IMR-90 (cell line): ENCODE measurements at regions not wholly inside any gene's neighbourhood (a gene's known extent, or its start where the extent isn't known, plus 50 kb on each side); places are given as distances from the start of the nearest gene placed in this dataset.

Experiments
- ATAC-seq: fragments of 200-7000 bp; cut with Tn5 transposase; 2 replicates; pipeline ENCODE4 v1.9.1; 2020; ENCODE audit warnings: low read depth, mild to moderate bottlenecking, moderate library complexity
- BruUV-seq: library from RNA; stranded (reverse); fragments of 400-500 nt; replicated peaks from 2 replicates; lab custom pipeline; 2021; lab: Mats Ljungman, UMichigan
- CTCF ChIA-PET: fragments of 300-600 bp; formaldehyde crosslinking; extraction: SDS; loops from one replicate; lab custom pipeline; 2021; ENCODE audit warnings: antibody characterized with exemption; lab: Yijun Ruan, JAX
- POLR2A ChIA-PET: fragments of 300-600 bp; sonication (Branson Sonifier 250); formaldehyde crosslinking; loops from one replicate; lab custom pipeline; 2022; ENCODE audit warnings: antibody characterized with exemption; ENCODE audit not compliant: unreplicated experiment; lab: Charles Lee
- DNase-seq: peaks from one replicate; pipeline ENCODE4 v3.0.0; 2013
- H2AFZ ChIP-seq: replicated peaks from 2 replicates; pipeline ENCODE3; 2013; ENCODE audit warnings: low read length, mild to moderate bottlenecking; ENCODE audit not compliant: poor library complexity
- H2AK5ac ChIP-seq: 2 replicates; pipeline ENCODE4 v1.6.1; 2013; ENCODE audit warnings: low read depth, low read length, inconsistent platforms
- H2AK9ac ChIP-seq: replicated peaks from 2 replicates; pipeline ENCODE3; 2013; ENCODE audit warnings: mild to moderate bottlenecking, low read depth, low read length, moderate library complexity; ENCODE audit not compliant: poor library complexity
- H2BK120ac ChIP-seq: 2 replicates; pipeline ENCODE4 v1.6.1; 2013; ENCODE audit warnings: low read depth, low read length, inconsistent platforms
- H2BK15ac ChIP-seq: 3 replicates; pipeline ENCODE4 v1.6.1; 2013; ENCODE audit warnings: low read depth, low read length, inconsistent platforms
- H2BK20ac ChIP-seq: 2 replicates; pipeline ENCODE4 v1.6.1; 2013; ENCODE audit warnings: low read depth, mild to moderate bottlenecking, inconsistent platforms, low read length, moderate library complexity
- H2BK5ac ChIP-seq: 2 replicates; pipeline ENCODE4 v1.6.1; 2013; ENCODE audit warnings: mild to moderate bottlenecking, low read depth, low read length, inconsistent platforms; ENCODE audit not compliant: poor library complexity, severe bottlenecking
- H3K14ac ChIP-seq: replicated peaks from 2 replicates; pipeline ENCODE4 v1.6.1; 2013; ENCODE audit warnings: low read depth, low read length, inconsistent platforms
- H3K18ac ChIP-seq: 2 replicates; pipeline ENCODE4 v1.6.1; 2013; ENCODE audit warnings: low read depth, low read length, control low read depth
- H3K23ac ChIP-seq: 2 replicates; pipeline ENCODE4 v1.6.1; 2013; ENCODE audit warnings: low read depth, low read length, inconsistent platforms
- H3K27ac ChIP-seq: 2 replicates; pipeline ENCODE4 v1.5.1; 2013; ENCODE audit warnings: mild to moderate bottlenecking, control low read depth, low read length; ENCODE audit not compliant: insufficient read depth
- H3K27me3 ChIP-seq: 2 replicates; pipeline ENCODE4 v1.6.1; 2013; ENCODE audit warnings: low read length; ENCODE audit not compliant: control insufficient read depth, insufficient read depth
- H3K36me3 ChIP-seq: 2 replicates; pipeline ENCODE4 v1.6.1; 2013; ENCODE audit warnings: low read length, mixed read lengths; ENCODE audit not compliant: control insufficient read depth, insufficient read depth
- H3K4ac ChIP-seq: 2 replicates; pipeline ENCODE4 v1.6.1; 2013; ENCODE audit warnings: low read depth, low read length, inconsistent platforms
- H3K4me1 ChIP-seq: 2 replicates; pipeline ENCODE4 v1.6.1; 2013; ENCODE audit warnings: low read length, mixed read lengths; ENCODE audit not compliant: control insufficient read depth, insufficient read depth
- H3K4me2 ChIP-seq: 2 replicates; pipeline ENCODE4 v1.6.1; 2013; ENCODE audit warnings: low read depth, mild to moderate bottlenecking, control low read depth, low read length, moderate library complexity
- H3K4me3 ChIP-seq: 2 replicates; pipeline ENCODE4 v1.5.1; 2013; ENCODE audit warnings: low read depth, mild to moderate bottlenecking, control low read depth, low read length, moderate library complexity; ENCODE audit not compliant: insufficient read depth
- H3K56ac ChIP-seq: 2 replicates; pipeline ENCODE4 v1.6.1; 2013; ENCODE audit warnings: low read length, inconsistent platforms; ENCODE audit not compliant: insufficient read depth; ENCODE audit errors: extremely low read depth
- H3K79me1 ChIP-seq, 2 experiments: 2 replicates each; pipeline ENCODE4 v1.6.1; 2013; ENCODE audit warnings: low read length in 2 of 2, inconsistent platforms in 1 of 2, low read depth in 1 of 2
- H3K9ac ChIP-seq: 2 replicates; pipeline ENCODE4 v1.6.1; 2013; ENCODE audit warnings: low read depth, low read length, control low read depth
- H3K9me1 ChIP-seq: 2 replicates; pipeline ENCODE4 v1.6.1; 2013; ENCODE audit warnings: low read length, inconsistent platforms; ENCODE audit not compliant: insufficient read depth
- H3K9me3 ChIP-seq: 2 replicates; pipeline ENCODE4 v1.6.1; 2013; ENCODE audit warnings: low read length; ENCODE audit not compliant: control insufficient read depth, insufficient read depth
- H4K20me1 ChIP-seq: 2 replicates; pipeline ENCODE4 v1.6.1; 2013; ENCODE audit warnings: low read length, inconsistent platforms; ENCODE audit not compliant: insufficient read depth
- H4K5ac ChIP-seq: 2 replicates; pipeline ENCODE4 v1.6.1; 2013; ENCODE audit warnings: mild to moderate bottlenecking, low read depth, low read length, control low read depth
- H4K8ac ChIP-seq, 2 experiments: 2 replicates each; pipeline ENCODE4 v1.6.1; 2013; ENCODE audit warnings: low read depth in 2 of 2, low read length in 2 of 2, control low read depth in 1 of 2, inconsistent platforms in 1 of 2
- H4K91ac ChIP-seq: 2 replicates; pipeline ENCODE4 v1.6.1; 2013; ENCODE audit warnings: low read depth, low read length, inconsistent platforms; ENCODE audit not compliant: insufficient read depth
- BHLHE40 ChIP-seq: fragments of 150-350 bp; IDR thresholded peaks from 2 replicates; pipeline ENCODE4 v1.6.1; 2016; ENCODE audit warnings: mild to moderate bottlenecking, low read depth, low read length
- CEBPB ChIP-seq: IDR thresholded peaks from 2 replicates; pipeline ENCODE4 v1.6.1; 2012; ENCODE audit warnings: low read depth, low read length, improper control_type of control experiment
- CHD1 ChIP-seq: IDR thresholded peaks from 2 replicates; pipeline ENCODE4 v1.6.1; 2012; ENCODE audit warnings: low read depth, low read length, improper control_type of control experiment
- FOS ChIP-seq: fragments of 150-350 bp; IDR thresholded peaks from 2 replicates; pipeline ENCODE4 v1.6.1; 2016; ENCODE audit warnings: low read depth, low read length
- MAFK ChIP-seq: IDR thresholded peaks from 2 replicates; pipeline ENCODE4 v1.6.1; 2012; ENCODE audit warnings: low read depth, low read length, improper control_type of control experiment
- MAZ ChIP-seq: IDR thresholded peaks from 2 replicates; pipeline ENCODE4 v1.6.1; 2012; ENCODE audit warnings: low read depth, mild to moderate bottlenecking, low read length, improper control_type of control experiment, moderate library complexity, borderline replicate concordance
- MXI1 ChIP-seq: IDR thresholded peaks from 2 replicates; pipeline ENCODE4 v1.6.1; 2012; ENCODE audit warnings: low read depth, mild to moderate bottlenecking, low read length, moderate library complexity, borderline replicate concordance
- NFE2L2 ChIP-seq: fragments of 150-350 bp; IDR thresholded peaks from 2 replicates; pipeline ENCODE4 v1.6.1; 2016; ENCODE audit warnings: low read depth, mild to moderate bottlenecking, low read length
- POLR2A ChIP-seq: IDR thresholded peaks from 2 replicates; pipeline ENCODE4 v1.6.1; 2012; ENCODE audit warnings: mild to moderate bottlenecking, low read depth, low read length
- RAD21 ChIP-seq: IDR thresholded peaks from 2 replicates; pipeline ENCODE4 v1.6.1; 2012; ENCODE audit warnings: low read length, improper control_type of control experiment
- RCOR1 ChIP-seq: IDR thresholded peaks from 2 replicates; pipeline ENCODE4 v1.6.1; 2012; ENCODE audit warnings: mild to moderate bottlenecking, low read length, improper control_type of control experiment; ENCODE audit not compliant: insufficient replicate concordance
- RFX5 ChIP-seq: IDR thresholded peaks from 2 replicates; pipeline ENCODE4 v1.8.0; 2012; ENCODE audit warnings: low read depth, mild to moderate bottlenecking, low read length, moderate library complexity
- SMC3 ChIP-seq: fragments of 150-350 bp; IDR thresholded peaks from 2 replicates; pipeline ENCODE4 v1.6.1; 2016; ENCODE audit warnings: low read depth, mild to moderate bottlenecking, antibody characterized with exemption, low read length, moderate library complexity
- WGBS, 2 experiments: methylation state at CpG; one replicate each; pipeline versions ENCODE4 v1.1.5 to v1.1.7; 2013; ENCODE audit warnings: missing lambda C conversion rate in 2 of 2; ENCODE audit not compliant: insufficient read length in 1 of 2; ENCODE audit errors: extremely low coverage in 2 of 2; 5-methylcytosine and 5-hydroxymethylcytosine counted together
- dilution Hi-C: fragments of 300-500 bp; cut with HindIII; formaldehyde crosslinking; loops from one replicate; pipeline ENCODE4 v1.14.3; 2018; ENCODE audit warnings: low sequenced_read_pairs; ENCODE audit not compliant: unreplicated experiment
- in situ Hi-C: fragments of 300-500 bp; cut with MboI; formaldehyde crosslinking; loops from 3 replicates; pipeline ENCODE4 v1.14.3; 2019; ENCODE audit warnings: low sequenced_read_pairs, inconsistent platforms, mixed read lengths
- intact Hi-C: fragments of 100-400 bp; cut with micrococcal nuclease; formaldehyde crosslinking; loops from 2 replicates; pipeline ENCODE4 v1.10.0; 2022
- TF ChIP-seq, protein P1 (sequence below): fragments of 150-350 bp; IDR thresholded peaks from 2 replicates; pipeline ENCODE4 v1.6.1; 2016; ENCODE audit warnings: low read depth, mild to moderate bottlenecking, low read length, moderate library complexity, borderline replicate concordance
- TF ChIP-seq, protein P2 (sequence below): conservative IDR thresholded peaks from 2 replicates; pipeline ENCODE4 v1.5.1; 2012; ENCODE audit warnings: mild to moderate bottlenecking, low read depth, low read length, improper control_type of control experiment
- TF ChIP-seq, protein P3 (sequence below): fragments of 150-350 bp; IDR thresholded peaks from 2 replicates; pipeline ENCODE4 v1.6.1; 2017; ENCODE audit warnings: mild to moderate bottlenecking, antibody characterized with exemption, low read length, low read depth

DNA sequence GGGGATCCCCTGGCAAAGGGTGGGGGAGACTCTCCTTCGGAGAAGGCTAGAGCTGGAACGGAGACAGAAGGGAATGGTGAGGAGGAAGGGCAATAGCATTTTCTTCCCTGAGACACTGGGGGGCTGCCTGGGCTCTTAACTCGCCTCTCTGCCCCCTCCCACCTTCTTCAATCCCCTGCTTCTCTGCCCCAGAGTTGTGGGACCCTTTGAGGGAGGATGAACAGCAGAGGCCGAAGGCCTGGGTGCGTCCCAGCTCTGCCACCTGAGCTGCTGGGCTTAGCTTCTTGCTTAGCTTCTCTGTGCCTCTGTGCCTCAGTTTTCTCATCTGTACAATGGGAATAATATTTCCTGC is 72.4 kb downstream of the RTL6 start:
- no peak overlapping the region for H2BK5ac ChIP-seq
- H2BK20ac ChIP-seq, result no peak overlapping the region
- no peak overlapping the region; the same call in 1 of the 2 replicates for H3K18ac ChIP-seq
- no peak overlapping the region for H3K14ac ChIP-seq
- ChIA-PET POLR2A (no interaction called here), CTCF (no interaction called here)
- no peak overlapping the region for H2AK5ac ChIP-seq
- no peaks in the 10 kb centered on the region for H3K79me1 ChIP-seq
- peak overlapping the region; percentile 70 for H2AFZ ChIP-seq
- H3K9ac ChIP-seq, result no peak overlapping the region
- no peak for DNase-seq
- H3K9me3 ChIP-seq, result no peaks in the 10 kb centered on the region
- H3K4me3 ChIP-seq, result no peak overlapping the region
- no peak overlapping the region for H3K4me2 ChIP-seq
- no peak overlapping the region for H2BK120ac ChIP-seq
- H4K8ac ChIP-seq, result no peak overlapping the region
- H3K4ac ChIP-seq, result no peak overlapping the region
- dilution Hi-C loops (no loop called here), in situ Hi-C loops (no loop called here), intact Hi-C loops (no loop called here)
- H3K27ac ChIP-seq, result no peak overlapping the region
- H4K5ac ChIP-seq, result no peak overlapping the region
- no peaks in the 10 kb centered on the region for H3K36me3 ChIP-seq
- H3K27me3 ChIP-seq, result peaks cover 10% of the 10 kb centered on the region
- no peak overlapping the region for H2AK9ac ChIP-seq
- no peak for ATAC-seq
- no peak overlapping the region for H3K56ac ChIP-seq
- TF ChIP-seq NFE2L2 (no peak), MXI1 (no peak), RCOR1 (no peak), MAZ (no peak), BHLHE40 (no peak), POLR2A (no peak), FOS (no peak), RFX5 (no peak), SMC3 (no peak), CHD1 (no peak), MAFK (no peak), RAD21 (no peak), CEBPB (no peak)
- TF ChIP-seq, protein P1, sequence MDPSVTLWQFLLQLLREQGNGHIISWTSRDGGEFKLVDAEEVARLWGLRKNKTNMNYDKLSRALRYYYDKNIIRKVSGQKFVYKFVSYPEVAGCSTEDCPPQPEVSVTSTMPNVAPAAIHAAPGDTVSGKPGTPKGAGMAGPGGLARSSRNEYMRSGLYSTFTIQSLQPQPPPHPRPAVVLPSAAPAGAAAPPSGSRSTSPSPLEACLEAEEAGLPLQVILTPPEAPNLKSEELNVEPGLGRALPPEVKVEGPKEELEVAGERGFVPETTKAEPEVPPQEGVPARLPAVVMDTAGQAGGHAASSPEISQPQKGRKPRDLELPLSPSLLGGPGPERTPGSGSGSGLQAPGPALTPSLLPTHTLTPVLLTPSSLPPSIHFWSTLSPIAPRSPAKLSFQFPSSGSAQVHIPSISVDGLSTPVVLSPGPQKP, result no peak
- TF ChIP-seq, protein P2, sequence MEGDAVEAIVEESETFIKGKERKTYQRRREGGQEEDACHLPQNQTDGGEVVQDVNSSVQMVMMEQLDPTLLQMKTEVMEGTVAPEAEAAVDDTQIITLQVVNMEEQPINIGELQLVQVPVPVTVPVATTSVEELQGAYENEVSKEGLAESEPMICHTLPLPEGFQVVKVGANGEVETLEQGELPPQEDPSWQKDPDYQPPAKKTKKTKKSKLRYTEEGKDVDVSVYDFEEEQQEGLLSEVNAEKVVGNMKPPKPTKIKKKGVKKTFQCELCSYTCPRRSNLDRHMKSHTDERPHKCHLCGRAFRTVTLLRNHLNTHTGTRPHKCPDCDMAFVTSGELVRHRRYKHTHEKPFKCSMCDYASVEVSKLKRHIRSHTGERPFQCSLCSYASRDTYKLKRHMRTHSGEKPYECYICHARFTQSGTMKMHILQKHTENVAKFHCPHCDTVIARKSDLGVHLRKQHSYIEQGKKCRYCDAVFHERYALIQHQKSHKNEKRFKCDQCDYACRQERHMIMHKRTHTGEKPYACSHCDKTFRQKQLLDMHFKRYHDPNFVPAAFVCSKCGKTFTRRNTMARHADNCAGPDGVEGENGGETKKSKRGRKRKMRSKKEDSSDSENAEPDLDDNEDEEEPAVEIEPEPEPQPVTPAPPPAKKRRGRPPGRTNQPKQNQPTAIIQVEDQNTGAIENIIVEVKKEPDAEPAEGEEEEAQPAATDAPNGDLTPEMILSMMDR, result no peak
- TF ChIP-seq, protein P3, sequence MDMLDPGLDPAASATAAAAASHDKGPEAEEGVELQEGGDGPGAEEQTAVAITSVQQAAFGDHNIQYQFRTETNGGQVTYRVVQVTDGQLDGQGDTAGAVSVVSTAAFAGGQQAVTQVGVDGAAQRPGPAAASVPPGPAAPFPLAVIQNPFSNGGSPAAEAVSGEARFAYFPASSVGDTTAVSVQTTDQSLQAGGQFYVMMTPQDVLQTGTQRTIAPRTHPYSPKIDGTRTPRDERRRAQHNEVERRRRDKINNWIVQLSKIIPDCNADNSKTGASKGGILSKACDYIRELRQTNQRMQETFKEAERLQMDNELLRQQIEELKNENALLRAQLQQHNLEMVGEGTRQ, result no peak
- H2BK15ac ChIP-seq, result no peak overlapping the region
- H3K4me1 ChIP-seq, result peaks cover 7% of the 10 kb centered on the region; the same call in 1 of the 2 replicates
- no CpG with 5 or more reads among the region's 5 CpGs for WGBS, 2 experiments
- BruUV-seq, result no TSS peak
- H4K91ac ChIP-seq, result no peak overlapping the region
- H3K9me1 ChIP-seq, result no peaks in the 10 kb centered on the region
- no peak overlapping the region for H3K23ac ChIP-seq
- no peaks in the 10 kb centered on the region for H4K20me1 ChIP-seq
